Nucleus accumbens (tissue), 56 donors: ENCODE measurements at regions not wholly inside any gene's neighbourhood (a gene's known extent, or its start where the extent isn't known, plus 50 kb on each side); places are given as distances from the start of the nearest gene placed in this dataset.

Experiments
- DNase-seq, 56 donors: peaks; one replicate each; lab custom pipeline; 2025; lab: John Stamatoyannopoulos, UW

DNA sequence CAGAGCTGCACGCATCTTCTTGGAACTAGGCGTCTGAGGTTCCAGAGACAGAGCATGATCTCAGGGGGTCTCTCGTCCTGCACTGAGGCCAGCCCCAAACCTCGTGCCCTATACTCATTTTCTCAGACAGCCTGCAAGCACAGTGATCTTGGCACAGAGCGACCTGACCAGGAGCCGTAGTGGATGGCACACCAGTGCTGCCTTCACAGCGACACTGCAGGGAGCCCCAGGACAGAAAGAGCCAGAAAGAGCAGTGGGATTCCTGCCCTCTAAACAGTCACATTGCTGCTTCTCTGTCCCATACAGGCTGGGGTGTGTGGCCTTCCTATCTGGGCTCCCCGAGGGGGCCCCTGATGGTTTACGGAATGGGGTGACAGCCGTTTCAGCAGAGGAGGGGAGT, 131.0 kb downstream of the RBFOX3 start:
- no peak for DNase-seq

DNA sequence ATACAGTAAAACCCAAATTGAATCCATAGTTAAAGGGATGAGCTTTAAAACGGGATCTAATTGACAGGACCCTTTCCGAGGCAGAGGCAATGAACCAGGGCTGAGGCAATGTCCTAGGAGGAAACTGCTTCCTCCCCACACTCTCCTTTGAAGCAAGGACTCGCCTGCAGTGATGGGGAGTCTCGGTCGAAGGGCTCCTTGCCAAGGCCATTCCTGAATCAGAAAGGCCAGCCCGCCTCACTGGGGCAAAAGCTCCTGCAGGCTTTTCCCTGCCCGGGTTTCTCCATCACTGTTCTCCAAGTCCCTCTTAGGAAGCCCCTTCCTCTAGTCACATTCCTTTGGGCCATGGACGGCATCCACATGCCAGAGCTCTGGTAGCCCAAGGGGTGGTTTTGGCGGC, 132.0 kb downstream of the RBFOX3 start:
- no peak for DNase-seq

DNA sequence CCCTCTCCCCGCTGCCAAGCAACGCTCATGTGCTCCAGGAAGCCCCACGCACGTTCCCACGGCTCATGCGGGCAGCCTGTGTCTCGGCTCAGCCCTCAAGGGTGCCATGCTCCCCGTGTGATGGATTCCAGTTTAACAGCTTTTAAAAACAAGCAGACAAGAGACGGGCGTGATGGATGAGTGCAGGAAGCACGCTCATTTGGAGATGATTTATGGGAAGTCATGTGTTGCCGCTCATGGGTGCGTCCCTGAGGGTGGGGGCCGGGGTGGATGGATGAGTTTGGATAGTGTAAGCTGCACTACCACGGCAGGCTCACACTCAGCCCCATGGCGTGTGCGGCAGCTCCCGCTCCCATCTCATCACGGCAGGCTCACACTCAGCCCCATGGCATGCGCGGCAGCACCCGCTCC, 132.8 kb downstream of the RBFOX3 start:
- peak in 19 of 56 donors; percentile 11 to 74 (median 36) for DNase-seq

DNA sequence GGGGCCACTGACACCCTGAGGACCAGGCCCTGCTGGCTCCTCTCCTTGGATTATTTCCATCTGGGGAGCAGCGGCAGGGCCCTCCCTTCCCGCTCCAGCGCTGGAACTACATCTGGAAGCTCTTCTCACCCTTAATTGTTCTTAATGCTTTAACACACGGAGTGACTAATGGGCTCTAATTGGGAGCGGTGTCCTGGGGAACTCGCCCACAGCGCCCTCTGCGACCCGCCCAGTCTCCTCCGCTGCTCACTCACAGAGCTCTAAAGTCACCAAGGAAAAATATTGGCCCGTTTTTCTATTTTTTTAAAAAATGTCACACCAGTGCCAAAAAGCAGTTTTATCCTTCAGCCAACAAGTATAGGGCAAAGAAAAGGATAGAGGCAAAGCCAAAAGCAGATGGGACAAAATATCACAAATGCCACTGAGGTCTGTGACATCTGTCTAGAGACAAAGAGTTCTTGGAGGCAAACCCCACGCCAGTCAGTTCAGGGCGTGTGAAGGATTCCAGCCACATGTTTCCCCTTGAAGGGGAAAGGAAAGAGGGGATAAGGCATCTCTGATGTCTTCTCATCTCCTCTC, 134.7 kb downstream of the RBFOX3 start:
- no peak for DNase-seq

DNA sequence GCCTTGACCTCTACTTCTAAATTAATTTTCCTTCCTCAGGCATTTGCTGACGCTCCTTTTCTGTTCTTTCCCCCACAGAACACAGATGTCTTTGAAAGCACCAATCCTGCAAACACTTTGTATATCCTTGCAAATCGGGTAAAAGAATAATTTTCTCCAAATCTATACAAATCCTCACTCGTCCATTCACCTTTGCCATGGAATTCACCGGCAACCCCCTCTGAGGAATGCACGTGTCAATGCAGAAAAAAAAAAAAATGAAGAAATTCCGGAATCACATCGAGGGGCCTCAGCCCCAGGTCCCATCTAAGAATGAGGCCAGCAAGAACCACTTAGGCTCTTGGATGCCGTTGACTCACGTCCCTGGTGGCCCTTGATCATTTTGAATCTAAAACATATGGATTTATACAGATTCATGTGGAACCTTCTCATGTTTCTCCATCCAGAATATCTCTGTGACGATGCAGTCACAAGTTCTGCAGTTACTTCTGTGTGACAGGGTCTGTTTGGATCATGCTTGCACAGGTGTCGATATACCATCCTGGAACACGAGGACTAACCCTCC, 136.9 kb downstream of the RBFOX3 start:
- DNase-seq = no peak

DNA sequence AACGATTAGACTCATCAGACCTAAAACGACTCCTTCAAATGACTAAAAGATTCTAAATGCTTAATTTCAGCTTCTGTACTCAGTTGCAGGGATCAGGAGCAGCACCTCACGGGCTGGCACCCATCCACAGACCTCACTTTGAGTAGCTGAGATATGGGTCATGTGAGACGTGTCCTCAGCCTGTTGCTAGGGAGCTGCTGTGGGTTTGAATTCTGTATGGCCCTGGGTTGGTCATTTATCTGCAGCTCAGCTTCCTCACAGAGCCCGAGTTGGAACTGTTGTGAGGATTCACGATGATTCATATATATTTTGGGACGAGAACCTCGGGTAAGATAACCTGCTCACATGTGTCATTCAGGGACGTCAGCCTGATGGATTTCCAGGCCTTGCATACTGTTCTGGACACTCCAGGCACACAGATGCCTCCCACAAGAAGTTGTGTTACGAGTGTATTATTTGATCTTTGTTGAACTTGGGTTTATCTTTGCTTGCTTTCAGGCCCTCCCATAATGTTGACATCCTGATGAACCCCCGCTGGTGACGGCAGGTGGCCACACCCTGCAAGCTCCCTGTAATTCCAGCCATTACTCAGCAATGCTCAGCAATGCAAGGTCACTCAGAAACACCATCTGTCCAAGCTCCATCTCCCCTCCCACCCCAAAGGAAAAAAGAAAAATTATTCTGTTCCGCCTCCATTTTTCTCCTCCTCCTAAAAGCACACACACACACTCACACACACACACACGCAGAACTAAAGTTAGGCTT, 137.6 kb downstream of the RBFOX3 start:
- DNase-seq = no peak

DNA sequence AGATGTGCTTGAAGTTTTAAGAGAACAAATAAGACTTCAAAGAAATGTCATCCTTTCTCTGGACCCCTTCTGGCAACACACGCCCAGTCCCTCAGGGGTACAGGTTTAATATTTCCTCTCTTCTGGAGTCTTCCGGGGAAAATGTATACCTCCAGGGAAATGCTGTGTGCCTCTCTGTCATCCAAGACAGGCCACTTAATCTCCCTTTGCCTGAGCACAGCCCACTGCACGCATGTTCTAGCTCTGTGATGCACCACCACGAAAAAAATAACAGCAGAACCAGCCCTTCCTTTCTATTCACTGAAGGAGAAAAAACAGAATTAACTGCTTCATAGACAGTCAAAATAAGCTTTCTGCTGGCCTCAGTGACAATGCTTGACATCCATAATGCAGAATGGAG, 140.1 kb downstream of the RBFOX3 start:
- DNase-seq = no peak

DNA sequence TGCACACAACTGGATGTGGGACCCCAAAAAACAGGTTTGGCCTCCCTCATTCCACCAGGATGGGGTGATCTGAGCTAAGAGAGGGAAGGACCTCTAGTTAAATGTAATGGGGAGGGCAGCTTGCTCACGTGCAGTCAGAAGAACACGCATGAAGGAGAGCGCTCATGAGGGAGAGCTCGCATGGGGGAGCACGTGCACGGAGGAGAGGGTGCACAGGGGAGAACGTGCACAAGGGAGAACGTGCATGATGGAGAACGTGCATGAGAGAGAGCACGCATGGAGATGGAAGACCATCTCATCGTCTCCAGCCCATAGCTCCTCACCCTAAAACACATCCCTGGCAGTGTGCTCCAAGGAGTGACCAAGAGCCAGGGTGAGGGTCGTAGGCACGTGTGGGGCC, 141.2 kb downstream of the RBFOX3 start:
- no peak for DNase-seq

DNA sequence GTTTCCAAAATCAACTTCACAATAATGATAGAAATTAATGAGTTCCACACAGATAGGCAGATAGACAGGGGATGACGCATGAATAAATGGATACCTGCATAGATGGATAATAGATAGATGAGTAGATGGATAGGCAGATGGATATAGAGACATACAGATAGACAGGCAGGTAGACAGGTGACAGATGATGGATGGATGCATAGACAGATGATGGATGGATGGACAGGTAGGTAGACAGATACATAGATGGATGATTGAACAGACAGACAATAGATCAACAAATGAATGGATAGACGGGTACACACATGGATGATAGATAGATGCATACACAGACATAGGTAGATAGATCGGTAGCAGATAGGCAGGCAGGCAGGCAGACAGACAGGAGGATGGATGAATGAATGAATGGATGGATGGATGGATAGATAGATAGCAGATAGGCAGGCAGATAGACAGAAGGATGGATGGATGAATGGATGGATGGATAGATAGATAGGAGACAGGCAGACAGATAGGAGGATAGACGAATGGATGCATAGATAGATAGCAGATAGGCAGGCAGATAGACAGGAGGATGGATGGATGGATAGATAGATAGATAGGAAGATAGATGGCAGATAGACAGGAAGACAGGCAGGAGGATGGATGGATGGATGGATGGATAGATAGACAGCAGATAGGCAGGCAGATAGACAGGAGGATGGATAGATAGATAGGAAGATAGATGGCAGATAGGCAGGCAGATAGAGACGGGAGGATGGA, 142.5 kb downstream of the RBFOX3 start:
- DNase-seq = no peak

DNA sequence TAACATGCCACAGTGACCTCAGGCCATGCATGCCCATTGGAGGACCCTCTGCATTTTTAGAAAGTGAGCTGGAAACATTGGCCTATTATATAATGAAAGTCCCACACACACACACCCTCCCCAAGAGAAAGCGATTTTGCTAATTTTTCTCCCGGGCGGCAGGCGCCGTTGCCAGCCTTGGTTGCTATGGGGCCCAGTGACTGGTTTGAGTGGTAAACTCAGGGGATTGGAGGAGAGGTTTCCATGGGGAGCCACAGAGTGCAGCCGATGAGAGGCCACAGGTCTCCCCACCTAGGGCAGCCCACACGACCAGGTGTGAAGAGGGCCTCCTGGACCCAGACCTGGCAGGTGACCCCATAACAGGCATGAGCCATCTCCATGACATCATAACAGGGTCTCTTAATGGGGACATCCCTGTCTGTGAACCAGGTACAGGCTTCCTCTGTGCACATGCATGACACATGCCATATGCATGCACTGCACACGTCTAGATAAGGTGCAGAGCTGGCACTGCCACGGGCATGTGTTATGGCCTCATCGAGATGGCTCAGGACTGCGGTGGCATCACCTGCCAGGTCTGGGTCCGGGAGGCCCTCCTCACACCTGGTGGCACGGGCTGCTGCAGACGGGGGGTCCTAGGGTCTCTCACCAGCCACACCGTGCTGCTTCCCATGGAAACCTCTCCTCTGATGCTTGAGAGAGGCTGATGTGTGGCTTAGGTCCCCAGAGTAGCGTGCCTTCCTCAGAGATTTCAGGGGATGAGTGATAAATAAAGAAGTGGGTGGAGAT, 144.1 kb downstream of the RBFOX3 start:
- peak in 35 of 56 donors; percentile 7 to 75 (median 40) for DNase-seq

DNA sequence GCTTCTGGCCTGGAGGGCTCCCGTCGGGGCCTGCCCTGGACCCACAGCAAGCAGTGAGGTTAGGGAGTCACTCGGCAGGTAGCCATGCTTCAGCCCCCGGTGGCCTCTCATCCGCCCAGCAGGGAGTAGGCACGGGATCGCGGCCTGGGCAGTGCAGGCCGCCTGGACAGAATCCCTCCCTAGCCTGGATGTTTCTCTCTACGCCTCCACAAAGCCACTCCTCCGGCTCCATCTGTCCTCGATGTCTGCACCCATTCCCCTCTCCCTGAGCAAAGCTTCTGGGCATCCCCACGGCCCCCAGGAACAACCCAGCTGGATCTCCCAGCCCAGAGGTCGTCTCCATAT, 145.2 kb downstream of the RBFOX3 start:
- no peak for DNase-seq

DNA sequence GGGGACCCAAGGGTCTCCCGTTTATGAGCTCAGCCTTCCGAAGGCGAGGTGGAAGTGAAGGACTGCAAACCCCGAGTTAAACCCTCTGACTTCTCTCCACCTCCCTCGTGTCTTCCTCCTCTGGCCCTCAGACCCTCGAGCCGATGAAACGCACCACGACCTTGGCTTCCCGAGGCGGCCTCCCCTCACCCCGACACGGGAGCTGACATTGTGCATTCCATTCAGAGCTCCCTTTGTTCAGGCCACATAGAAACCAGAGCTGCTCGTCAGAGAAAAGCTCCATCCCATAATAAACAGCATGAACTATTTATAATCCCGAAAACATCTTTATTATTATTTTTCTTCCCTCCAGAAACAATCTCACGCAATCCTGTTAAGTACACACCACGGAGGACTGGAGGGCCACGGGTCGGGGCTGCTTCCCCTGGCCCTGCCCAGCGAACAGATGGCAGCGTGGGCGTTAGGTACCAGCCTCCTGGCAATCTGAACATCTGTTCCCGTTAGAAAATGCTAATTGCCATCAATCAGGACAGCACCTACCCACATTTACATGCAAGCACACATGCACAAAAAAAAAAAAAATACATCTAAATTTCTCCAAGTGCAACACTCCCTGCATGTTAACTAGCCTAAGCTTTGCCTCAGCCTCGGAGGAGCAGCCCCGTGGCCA, 145.7 kb downstream of the RBFOX3 start:
- DNase-seq = peak in 17 of 56 donors; percentile 11 to 47 (median 23)

DNA sequence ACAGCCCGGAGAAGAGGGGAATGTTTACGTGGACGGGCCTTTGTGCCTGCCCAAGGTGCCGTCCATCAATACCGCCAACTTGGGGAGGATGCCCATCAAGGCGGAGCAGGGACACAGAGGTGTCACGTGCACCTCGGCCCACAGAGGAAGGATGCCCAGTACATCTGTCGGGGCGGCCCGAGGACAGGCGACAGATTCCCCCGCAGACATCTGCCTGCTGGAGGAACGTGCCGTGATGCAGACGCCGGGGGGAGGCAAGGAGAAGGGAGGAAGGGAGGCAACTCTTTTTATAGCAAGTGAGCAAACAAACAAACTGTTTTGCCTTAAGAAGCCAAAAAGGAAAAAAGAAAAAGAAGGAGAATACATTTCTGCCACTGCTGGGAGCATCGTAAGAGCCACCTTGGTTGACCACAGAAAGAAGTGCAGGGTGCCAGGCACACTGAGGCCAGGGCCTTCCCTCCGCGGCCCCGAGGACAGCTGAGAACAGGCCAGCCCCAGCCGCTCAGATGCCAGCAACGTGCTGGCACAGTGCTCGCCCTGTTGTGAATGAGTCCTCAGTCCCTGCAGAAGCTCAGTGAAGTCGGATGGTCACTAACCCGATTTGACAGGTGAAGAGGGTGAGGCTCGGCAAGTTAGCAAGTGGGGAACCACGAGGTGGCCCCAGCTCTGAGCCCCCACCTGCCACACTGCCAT, 146.4 kb downstream of the RBFOX3 start:
- DNase-seq = peak in 2 of 56 donors; percentile 23 to 27

DNA sequence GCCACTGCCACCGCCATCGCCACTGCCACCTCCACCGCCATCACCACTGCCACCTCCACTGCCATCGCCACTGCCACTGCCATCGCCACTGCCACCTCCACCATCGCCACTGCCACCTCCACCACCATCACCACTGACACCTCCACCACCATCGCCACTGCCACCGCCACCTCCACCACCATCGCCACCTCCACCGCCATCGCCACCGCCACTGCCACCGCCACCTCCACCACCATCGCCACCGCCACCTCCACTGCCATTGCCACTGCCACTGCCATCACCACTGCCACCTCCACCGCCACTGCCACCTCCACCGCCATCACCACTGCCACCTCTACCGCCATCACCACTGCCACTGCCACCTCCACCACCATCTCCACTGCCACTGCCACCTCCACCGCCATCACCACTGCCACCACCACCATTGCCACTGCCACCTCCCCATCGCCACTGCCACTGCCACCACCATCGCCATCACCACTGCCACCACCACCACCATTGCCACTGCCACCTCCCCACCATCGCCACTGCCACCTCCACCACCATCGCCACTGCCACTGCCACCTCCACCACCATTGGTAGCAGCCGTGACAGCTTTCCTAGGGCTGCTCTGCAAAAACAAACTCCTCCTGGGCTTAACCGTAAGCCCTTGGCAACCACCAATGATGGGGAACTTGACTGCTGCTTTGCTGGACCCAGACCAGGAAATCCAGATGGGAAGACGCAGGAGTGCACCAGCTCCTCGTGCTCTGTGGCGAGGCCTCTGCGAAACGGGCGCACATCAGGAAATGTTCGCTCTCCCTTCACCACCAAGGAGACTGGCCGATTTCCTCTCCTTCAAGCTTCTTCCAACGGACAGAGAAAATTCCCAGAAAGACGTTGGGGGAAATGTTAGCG, 147.2 kb downstream of the RBFOX3 start:
- no peak for DNase-seq

DNA sequence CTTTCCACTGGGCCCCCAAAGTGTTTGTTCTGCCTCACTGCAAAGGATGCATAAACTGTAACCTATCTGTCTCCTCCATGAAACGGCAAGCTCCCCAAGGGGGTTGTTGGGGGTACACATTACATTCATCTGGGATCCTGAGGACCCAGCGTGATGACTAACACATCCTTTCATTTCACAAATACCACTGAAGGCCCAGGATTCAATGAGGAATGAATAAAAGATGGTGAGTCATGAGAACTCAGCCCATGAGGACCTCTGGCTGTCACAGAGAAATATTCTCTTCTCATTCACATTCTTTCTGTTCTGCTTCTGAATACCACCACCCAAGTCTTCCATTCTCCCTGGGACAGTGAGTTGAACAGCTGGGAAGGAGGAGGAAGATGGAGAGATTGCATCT, 149.8 kb downstream of the RBFOX3 start:
- no peak for DNase-seq

DNA sequence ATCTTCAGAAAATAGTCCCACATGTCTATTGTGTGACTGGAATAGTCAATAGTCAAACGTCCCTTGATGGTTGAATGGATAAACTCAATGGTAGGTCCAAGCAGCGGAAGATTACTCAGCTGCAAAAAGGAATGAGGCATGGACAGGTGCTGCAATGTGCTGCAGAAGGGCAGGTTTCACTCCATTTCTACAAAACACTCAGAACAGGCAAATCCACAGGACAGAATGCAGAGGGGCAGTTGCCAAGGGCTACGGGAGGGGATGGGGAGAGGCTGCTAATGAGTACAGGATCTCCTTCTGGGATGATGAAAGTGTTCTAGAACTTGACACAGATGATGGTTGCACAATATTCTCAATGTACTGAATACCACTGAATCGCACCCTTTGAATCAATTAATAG, 151.0 kb downstream of the RBFOX3 start:
- no peak for DNase-seq

DNA sequence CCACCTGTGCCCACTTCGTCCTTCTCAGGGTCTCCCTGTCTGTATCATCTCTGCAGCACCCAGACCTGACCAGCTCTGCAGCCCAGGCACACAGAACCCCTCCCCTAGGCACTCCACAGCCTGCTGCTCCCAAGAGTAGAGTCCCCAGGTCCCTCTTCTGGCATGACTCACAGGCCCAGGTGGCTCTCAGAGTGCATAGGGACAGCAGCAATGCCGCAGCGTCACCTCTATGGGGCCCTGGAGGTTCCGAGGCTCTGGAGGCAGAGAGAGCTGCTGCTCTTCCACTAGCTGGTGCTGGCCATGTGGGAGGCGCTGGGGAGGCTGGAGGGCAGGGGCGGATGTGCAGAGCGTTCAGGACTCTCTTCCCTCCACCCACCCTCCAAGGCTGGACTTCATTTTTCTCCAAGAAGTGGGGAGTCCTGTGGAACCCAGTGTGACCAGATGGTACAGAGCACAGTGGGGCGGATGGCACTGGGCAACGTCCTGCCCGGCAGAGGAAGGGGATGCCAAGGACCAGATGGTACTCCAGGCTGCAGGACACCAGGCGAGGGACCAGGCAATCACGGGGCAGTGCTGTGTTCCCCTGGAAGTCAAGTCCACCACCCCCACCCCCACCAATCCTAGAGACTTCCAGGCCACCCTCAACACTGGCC, 151.7 kb downstream of the RBFOX3 start:
- no peak for DNase-seq

DNA sequence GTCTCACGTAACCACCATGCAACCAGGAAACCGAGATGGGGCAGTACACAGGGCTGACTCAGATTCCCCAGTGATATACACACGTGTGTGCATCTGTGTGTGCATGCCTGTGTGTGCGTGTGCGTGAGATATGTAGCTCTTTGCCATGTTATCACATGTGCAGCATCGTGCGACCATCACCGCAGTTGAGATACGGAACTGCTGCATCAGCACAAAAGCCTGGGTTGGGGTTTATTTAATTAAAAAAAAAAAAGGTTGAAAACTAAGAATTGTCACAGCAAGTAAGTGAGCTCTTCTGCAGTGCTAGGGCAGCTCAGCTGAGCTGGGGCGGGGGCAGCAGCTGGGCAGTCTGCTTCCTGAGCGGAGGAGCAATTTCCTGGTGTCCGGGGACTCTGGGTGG, 152.5 kb downstream of the RBFOX3 start:
- no peak for DNase-seq
